ENCODE measurements at regions not wholly inside any gene's neighbourhood (a gene's known extent, or its start where the extent isn't known, plus 50 kb on each side); places are given as distances from the start of the nearest gene placed in this dataset.

- DNase-seq (ENCODE audit: low read depth) = no peak
Measured at GRCh38 chr16:6207124-6207523, 1109.5 kb upstream of the EEF2KMT start.

- no peak for DNase-seq (ENCODE audit: low read depth)
Measured at GRCh38 chr16:6206080-6206479, 1108.5 kb upstream of the EEF2KMT start.

GRCh38 chr16:6204945-6205344, 1107.3 kb upstream of the EEF2KMT start:
- no peak for DNase-seq (ENCODE audit: low read depth)

GRCh38 chr16:6200861-6201260, 1103.3 kb upstream of the EEF2KMT start:
- no peak for DNase-seq (ENCODE audit: low read depth)

- DNase-seq (ENCODE audit: low read depth) = no peak
Measured at GRCh38 chr16:6200271-6200670, 1102.7 kb upstream of the EEF2KMT start.

GRCh38 chr16:6195966-6196365, 1098.4 kb upstream of the EEF2KMT start:
- DNase-seq (ENCODE audit: low read depth) = no peak

GRCh38 chr16:6193718-6194117, 1096.1 kb upstream of the EEF2KMT start:
- no peak for DNase-seq (ENCODE audit: low read depth)

GRCh38 chr16:6192984-6193383, 1095.4 kb upstream of the EEF2KMT start:
- no peak for DNase-seq (ENCODE audit: low read depth)

- DNase-seq (ENCODE audit: low read depth) = no peak
Measured at GRCh38 chr16:6192532-6192931, 1094.9 kb upstream of the EEF2KMT start.

GRCh38 chr16:6190776-6191175, 1093.2 kb upstream of the EEF2KMT start:
- no peak for DNase-seq (ENCODE audit: low read depth)

GRCh38 chr16:6189216-6189615, 1091.6 kb upstream of the EEF2KMT start:
- DNase-seq (ENCODE audit: low read depth) = no peak

- DNase-seq (ENCODE audit: low read depth) = no peak
Measured at GRCh38 chr16:6177616-6178180, 1080.1 kb upstream of the EEF2KMT start.

- no peak for DNase-seq (ENCODE audit: low read depth)
Measured at GRCh38 chr16:6170022-6170421, 1072.4 kb upstream of the EEF2KMT start.

- DNase-seq (ENCODE audit: low read depth) = no peak
Measured at GRCh38 chr16:6165330-6165979, 1067.9 kb upstream of the EEF2KMT start.

- no peak for DNase-seq (ENCODE audit: low read depth)
Measured at GRCh38 chr16:6160871-6161270, 1063.3 kb upstream of the EEF2KMT start.

- no peak for DNase-seq (ENCODE audit: low read depth)
Measured at GRCh38 chr16:6160303-6160702, 1062.7 kb upstream of the EEF2KMT start.

GRCh38 chr16:6157806-6158205, 1060.2 kb upstream of the EEF2KMT start:
- no peak for DNase-seq (ENCODE audit: low read depth)

- no peak for DNase-seq (ENCODE audit: low read depth)
Measured at GRCh38 chr16:6155271-6155670, 1057.7 kb upstream of the EEF2KMT start.

GRCh38 chr16:6153901-6154300, 1056.3 kb upstream of the EEF2KMT start:
- no peak for DNase-seq (ENCODE audit: low read depth)

GRCh38 chr16:6149031-6149430, 1051.4 kb upstream of the EEF2KMT start:
- DNase-seq (ENCODE audit: low read depth) = no peak

GRCh38 chr16:6148361-6148760, 1050.8 kb upstream of the EEF2KMT start:
- no peak for DNase-seq (ENCODE audit: low read depth)

- DNase-seq (ENCODE audit: low read depth) = no peak
Measured at GRCh38 chr16:6146874-6147425, 1049.4 kb upstream of the EEF2KMT start.

- no peak for DNase-seq (ENCODE audit: low read depth)
Measured at GRCh38 chr16:6146356-6146755, 1048.8 kb upstream of the EEF2KMT start.

- no peak for DNase-seq (ENCODE audit: low read depth)
Measured at GRCh38 chr16:6144463-6144862, 1046.9 kb upstream of the EEF2KMT start.

Measured in activated T-helper 9 cell treated with anti-CD3 and anti-CD28 coated beads, Interleukin-2, amount 50 U/mL, for 16 hours (primary cell).